GM18867 (cell line): ENCODE measurements at regions not wholly inside any gene's neighbourhood (a gene's known extent, or its start where the extent isn't known, plus 50 kb on each side); places are given as distances from the start of the nearest gene placed in this dataset.

Experiments used
- ATAC-seq: cut with Tn5 transposase; IDR thresholded peaks from one replicate; pipeline ENCODE4 v1.9.1; 2021; ENCODE audit warnings: mild to moderate bottlenecking, moderate library complexity; ENCODE audit not compliant: unreplicated experiment

- no peak for ATAC-seq
These were observed 450.8 kb downstream of the GRXCR1 start for GRCh38 chr4:43343298-43343697.

DNA sequence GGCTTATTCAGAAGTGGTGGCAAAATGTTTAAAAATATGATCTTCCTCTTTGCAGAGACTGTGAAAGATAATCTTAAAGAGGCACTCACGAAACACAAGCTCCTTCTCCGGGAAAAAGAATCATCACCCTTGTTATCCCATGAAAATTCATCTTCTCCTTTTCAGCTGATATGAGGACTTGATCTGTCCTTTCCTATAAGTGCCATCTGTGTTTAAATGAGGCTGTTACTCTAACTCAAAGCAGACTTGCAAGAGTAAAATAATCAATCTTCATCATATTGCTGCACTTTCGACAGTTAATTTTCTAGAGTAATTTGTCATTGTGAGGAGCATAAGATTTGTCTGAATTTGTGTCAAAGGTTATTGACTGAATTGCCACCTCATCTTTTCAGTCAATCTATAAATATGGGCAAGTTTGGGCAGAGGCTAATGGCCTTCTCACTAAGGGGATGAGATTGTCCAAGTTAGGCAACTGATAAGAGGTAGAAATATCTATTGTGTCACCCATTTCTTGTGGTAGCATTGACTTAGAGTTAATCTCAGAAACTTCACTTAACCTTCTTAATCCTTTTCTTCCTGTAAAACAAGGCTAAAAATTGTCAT is 452.9 kb downstream of the GRXCR1 start:
- no peak for ATAC-seq

GRCh38 chr4:43348591-43348990 is 456.1 kb downstream of the GRXCR1 start:
- ATAC-seq = no peak

- no peak for ATAC-seq
These were observed 459.7 kb downstream of the GRXCR1 start for GRCh38 chr4:43351970-43352806.

- no peak for ATAC-seq
These were observed 460.3 kb downstream of the GRXCR1 start for GRCh38 chr4:43352859-43353258.

- ATAC-seq = no peak
These were observed 461.0 kb downstream of the GRXCR1 start for GRCh38 chr4:43353552-43353951.

DNA sequence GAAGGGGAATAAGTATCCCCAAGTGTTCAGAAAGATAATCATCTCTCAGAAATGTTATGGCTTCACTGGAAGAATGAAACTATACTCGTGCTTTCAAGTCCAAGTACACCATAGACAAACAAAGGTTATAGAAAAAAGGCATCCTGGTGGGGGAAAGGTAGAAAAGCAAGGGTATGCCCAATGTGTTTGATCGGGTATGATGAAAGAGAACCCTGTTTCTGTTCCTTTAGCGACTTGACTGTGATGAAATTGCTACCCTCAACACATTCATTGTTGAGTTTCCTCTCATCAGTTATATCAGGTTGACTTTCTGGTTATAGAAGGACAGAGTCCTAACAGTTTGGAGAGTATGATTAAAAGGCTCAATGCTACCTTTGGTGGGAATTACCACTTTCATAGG is 464.3 kb downstream of the GRXCR1 start:
- ATAC-seq = no peak

DNA sequence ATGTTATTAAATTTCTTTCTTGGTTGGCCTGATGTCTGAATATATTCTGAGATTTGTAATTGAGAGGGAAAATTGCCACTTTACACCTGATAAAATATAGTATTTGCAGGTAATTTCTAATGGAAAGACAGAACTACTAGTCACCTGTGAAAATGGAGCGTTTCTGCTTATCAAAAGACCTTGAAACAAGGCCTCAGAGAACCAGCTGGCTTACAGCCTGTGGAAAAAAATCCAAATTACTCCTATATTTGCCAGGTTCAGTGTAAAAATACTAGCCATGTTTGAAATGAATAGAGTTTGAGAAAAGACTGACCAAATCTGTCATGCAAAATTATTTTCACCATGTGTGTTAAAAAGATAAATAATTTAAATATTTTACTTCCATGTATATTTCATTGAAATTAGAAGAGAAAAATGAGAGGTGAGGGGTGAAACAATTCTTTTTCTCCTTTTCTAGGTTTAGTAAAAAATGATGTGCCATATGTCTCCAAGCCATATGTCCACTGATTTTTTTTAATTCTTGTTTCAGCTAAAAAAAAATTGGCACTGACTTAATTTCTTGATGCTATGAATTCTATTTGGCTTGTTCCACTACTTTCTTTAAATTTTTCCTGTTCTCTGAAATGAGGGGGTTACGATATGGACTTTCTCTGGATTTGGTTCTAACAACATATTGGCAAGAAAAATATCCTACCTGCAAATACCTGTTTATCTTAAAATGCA is 464.9 kb downstream of the GRXCR1 start:
- ATAC-seq = no peak

- ATAC-seq = no peak
These were observed 467.8 kb downstream of the GRXCR1 start for GRCh38 chr4:43360296-43360695.

DNA sequence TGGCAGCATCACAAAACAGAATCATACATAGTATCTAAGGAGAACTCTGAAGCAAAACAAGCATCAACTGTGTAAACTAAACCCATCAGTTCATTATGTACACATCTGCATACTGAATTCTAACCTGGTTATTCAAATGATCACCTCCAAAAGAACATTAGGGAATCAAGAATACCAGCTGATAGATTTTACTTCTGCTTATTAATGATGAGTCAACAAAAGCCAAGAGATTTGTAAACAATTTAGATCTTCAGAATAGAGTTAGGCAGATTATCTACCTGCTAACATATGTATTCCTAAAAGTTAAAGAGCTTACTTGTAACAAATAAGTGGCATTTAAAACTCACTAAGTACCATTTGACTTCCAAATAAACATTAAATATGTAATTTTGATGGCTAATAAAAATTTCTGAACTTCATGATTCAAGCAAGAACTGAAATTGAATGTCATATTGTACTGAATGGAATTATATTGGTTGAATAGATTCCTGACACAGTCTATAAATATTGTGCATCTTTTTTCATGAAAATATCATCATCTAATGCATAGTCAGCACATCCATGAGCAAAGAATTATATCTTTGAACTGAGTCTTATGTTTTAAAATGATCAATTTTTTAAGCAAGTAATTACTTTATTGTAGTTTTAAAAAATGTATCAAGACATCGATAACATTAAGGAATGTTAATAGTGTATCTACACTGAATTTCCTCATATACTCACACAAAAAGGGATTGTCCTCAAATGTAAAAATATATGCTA is 470.5 kb downstream of the GRXCR1 start:
- ATAC-seq = no peak

- no peak for ATAC-seq
These were observed 476.6 kb downstream of the GRXCR1 start for GRCh38 chr4:43369036-43369594.

GRCh38 chr4:43373201-43373600 is 480.7 kb downstream of the GRXCR1 start:
- no peak for ATAC-seq

GRCh38 chr4:43374216-43374751 is 481.8 kb downstream of the GRXCR1 start:
- ATAC-seq = no peak

GRCh38 chr4:43379016-43379415 is 486.5 kb downstream of the GRXCR1 start:
- ATAC-seq = no peak

DNA sequence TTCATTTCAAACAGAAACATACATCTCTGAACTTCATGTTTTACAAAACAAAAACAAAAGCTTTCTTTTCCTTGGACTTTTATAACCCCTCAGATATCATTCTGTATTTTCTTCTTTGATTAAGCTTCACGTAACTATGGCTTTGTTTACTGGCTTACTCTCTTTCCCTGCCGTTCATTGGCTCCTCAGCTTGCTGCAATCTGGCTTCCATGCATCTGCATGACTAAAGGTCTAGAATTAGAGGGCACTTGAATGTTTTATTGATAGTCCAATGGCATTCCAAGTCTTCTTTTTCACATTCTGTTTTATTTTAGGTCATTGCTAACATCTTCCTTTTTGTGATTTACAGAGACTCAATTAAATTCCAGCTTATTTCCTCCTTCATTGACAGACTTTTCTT is 487.6 kb downstream of the GRXCR1 start:
- ATAC-seq = no peak

DNA sequence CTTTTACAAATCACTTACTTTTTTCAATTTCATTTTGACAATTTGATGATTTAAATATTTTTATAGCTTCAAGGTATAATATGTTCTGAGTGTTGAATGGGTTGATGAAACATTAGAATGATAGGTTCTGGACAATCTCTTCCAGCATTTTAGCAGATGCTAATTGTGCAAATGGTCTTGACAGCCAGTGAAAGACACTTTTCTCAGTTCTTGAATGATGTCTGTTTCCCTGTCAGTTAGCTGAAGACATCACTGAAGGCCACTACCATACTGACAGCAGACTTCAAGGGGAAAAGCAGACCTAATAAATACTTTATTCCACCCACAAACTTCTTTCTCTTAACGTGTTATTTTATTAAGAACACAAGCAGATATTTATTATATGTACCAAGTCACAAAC is 498.6 kb downstream of the GRXCR1 start:
- no peak for ATAC-seq

GRCh38 chr4:43394976-43395375 is 502.5 kb downstream of the GRXCR1 start:
- ATAC-seq = no peak

GRCh38 chr4:43399726-43400125 is 507.2 kb downstream of the GRXCR1 start:
- no peak for ATAC-seq

DNA sequence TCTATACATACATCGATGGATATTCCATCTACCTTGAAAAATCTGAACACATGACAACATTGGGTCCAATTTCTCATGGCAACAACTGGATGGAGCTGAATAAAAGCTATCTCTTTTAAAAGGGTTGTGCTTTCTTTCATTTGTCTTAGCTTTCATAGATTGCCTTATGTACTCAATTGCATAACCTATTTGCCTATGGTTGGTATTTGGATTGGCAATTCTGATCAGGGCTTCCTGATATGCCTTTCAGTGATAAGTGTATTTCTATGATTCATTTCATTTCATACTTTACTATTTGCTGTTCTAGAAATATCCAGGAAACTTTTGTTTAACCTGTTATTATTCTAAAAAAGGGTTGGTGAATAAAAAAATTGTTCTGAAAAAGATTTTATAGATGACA is 509.9 kb downstream of the GRXCR1 start:
- ATAC-seq = no peak

DNA sequence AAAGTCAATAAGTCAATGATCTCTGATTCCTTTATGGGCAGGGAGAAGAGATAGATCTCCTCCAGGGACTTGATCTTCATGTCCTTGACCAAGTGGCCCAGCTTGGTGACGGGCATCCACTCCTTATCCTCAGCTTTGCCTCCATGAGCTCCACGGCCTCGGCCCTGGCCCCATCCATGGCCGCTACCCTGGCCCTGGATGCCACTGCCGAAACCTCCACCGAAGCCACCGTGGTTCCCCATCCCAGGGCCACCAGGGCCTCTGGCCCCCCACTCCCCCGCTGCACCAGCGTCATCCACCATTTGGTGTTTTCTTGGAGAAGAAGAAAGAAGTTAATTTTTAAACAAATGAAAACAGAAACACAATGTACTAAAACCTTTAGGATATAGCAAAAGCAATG is 518.1 kb downstream of the GRXCR1 start:
- no peak for ATAC-seq

DNA sequence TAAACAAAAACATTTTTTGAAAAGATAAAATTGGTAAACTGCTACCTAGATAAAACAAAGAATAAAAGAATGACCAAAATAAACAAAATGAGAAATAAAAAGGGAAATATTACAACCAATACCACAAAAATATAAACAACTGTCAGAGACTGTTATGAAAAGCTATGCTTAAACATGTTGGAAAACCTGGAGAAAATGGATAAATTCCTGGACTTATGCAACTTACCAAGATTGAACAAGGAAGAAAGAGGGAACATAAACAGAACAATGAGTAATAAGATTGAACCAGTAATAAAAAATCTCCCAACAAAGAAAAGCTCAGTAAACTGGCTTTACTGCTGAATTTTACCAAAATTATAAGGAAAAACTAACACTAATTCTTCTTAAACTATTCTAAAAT is 518.7 kb downstream of the GRXCR1 start:
- ATAC-seq = no peak
